ACC112 (cell line): ENCODE measurements at regions not wholly inside any gene's neighbourhood (a gene's known extent, or its start where the extent isn't known, plus 50 kb on each side); places are given as distances from the start of the nearest gene placed in this dataset.

Experiments
- H2AFZ ChIP-seq: fragments of 200-600 bp; sonication (generic); one replicate; pipeline ENCODE4 v1.6.0; 2017; ENCODE audit warnings: antibody characterized with exemption, low read length; ENCODE audit not compliant: unreplicated experiment
- H3K27ac ChIP-seq: fragments of 200-600 bp; sonication (generic); 2 replicates; pipeline ENCODE4 v1.5.1; 2014; ENCODE audit warnings: low read depth, mild to moderate bottlenecking, antibody characterized with exemption, low read length, moderate library complexity
- H3K27me3 ChIP-seq: fragments of 200-600 bp; sonication (generic); 2 replicates; pipeline ENCODE4 v1.6.1; 2014; ENCODE audit warnings: mild to moderate bottlenecking, antibody characterized with exemption, low read length, moderate library complexity, mixed read lengths; ENCODE audit not compliant: insufficient read depth
- H3K36me3 ChIP-seq: fragments of 200-600 bp; sonication (generic); 2 replicates; pipeline ENCODE4 v1.6.1; 2016; ENCODE audit warnings: mild to moderate bottlenecking, antibody characterized with exemption, low read length, moderate library complexity, mixed read lengths; ENCODE audit not compliant: insufficient read depth
- H3K4me1 ChIP-seq: fragments of 200-600 bp; sonication (generic); one replicate; pipeline ENCODE4 v1.6.1; 2016; ENCODE audit warnings: low read length, mixed read lengths; ENCODE audit not compliant: insufficient read depth, unreplicated experiment, control insufficient read depth
- H3K4me3 ChIP-seq: fragments of 200-600 bp; sonication (generic); 2 replicates; pipeline ENCODE4 v1.5.1; 2014; ENCODE audit warnings: mild to moderate bottlenecking, low read depth, low read length
- H3K79me2 ChIP-seq: fragments of 200-600 bp; sonication (generic); one replicate; pipeline ENCODE4 v1.6.0; 2016; ENCODE audit warnings: low read length; ENCODE audit not compliant: control insufficient read depth, unreplicated experiment, insufficient read depth

DNA sequence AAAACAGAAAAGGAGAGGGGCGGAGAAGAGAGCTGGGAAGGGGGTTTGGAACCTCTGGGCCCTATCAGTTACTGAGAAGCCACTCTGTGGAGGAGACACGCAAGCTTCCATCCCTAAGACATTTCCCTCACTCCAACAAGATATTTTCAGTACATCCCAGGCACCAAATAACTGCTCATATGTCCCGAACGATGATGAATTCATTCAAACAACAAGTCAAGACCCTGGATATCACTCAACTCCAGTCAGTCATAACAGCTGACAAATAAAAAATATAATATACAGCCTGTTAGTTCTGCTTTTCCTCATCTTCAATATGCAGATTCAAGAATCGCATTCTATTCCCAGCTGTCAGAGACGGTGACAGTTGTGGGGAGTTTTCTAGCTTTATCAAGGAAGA is 104.0 kb upstream of the ZFHX3 start:
- Histone ChIP-seq H3K4me1 (no peaks in the 10 kb centered on the region), H3K79me2 (no peaks in the 10 kb centered on the region), H3K27me3 (no peaks in the 10 kb centered on the region), H3K4me3 (no peak overlapping the region), H3K27ac (no peak overlapping the region), H3K36me3 (no peaks in the 10 kb centered on the region), H2AFZ (no peak overlapping the region)

GRCh38 chr16:73151225-73151624 is 103.3 kb upstream of the ZFHX3 start:
- Histone ChIP-seq H3K4me1 (no peaks in the 10 kb centered on the region), H2AFZ (no peak overlapping the region), H3K27ac (no peak overlapping the region), H3K27me3 (no peaks in the 10 kb centered on the region), H3K79me2 (no peaks in the 10 kb centered on the region), H3K36me3 (no peaks in the 10 kb centered on the region), H3K4me3 (no peak overlapping the region)

DNA sequence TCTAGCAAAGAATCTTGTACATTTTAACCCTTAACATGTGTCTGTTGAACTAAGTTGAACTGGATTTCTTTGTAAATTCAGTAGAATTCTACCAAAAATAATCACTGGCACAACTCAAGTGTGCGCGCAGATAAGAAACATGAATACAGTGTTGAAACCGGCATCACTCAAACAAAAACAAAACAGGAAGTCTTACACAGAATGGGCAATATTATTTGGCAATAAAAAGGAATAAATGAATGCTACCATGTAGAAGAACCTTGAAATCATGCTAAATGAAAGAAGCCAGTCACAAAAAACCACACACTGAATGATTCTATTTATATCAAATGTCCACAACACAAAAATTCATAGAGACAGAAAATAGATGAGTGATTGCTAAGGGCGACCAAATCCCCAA is 102.9 kb upstream of the ZFHX3 start:
- Histone ChIP-seq H2AFZ (no peak overlapping the region), H3K27ac (no peak overlapping the region), H3K4me1 (no peaks in the 10 kb centered on the region), H3K4me3 (no peak overlapping the region), H3K79me2 (no peaks in the 10 kb centered on the region), H3K27me3 (no peaks in the 10 kb centered on the region), H3K36me3 (no peaks in the 10 kb centered on the region)

DNA sequence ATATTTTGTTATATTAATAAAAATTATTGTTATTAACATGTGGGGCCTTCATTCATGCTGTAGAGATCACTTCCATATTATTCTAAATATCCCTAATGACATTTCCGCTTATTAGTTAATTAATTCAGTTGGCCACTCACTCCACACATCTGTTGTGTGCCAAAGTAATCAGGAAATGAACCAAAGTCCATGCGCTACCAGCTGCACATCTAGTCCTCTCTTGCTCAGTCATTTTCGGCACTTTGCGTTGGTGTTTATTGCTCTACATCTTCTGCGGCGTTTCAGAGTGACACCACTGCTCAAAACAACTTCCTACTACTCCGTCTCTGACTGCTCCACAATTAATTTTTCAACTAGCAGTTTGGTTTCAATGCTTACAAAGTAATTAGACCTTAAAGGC is 101.4 kb upstream of the ZFHX3 start:
- no peak overlapping the region for H2AFZ ChIP-seq
- no peaks in the 10 kb centered on the region for H3K27me3 ChIP-seq
- H3K27ac ChIP-seq = no peak overlapping the region
- no peaks in the 10 kb centered on the region for H3K79me2 ChIP-seq
- H3K4me3 ChIP-seq = no peak overlapping the region
- H3K36me3 ChIP-seq = no peaks in the 10 kb centered on the region
- peaks cover 6% of the 10 kb centered on the region for H3K4me1 ChIP-seq

DNA sequence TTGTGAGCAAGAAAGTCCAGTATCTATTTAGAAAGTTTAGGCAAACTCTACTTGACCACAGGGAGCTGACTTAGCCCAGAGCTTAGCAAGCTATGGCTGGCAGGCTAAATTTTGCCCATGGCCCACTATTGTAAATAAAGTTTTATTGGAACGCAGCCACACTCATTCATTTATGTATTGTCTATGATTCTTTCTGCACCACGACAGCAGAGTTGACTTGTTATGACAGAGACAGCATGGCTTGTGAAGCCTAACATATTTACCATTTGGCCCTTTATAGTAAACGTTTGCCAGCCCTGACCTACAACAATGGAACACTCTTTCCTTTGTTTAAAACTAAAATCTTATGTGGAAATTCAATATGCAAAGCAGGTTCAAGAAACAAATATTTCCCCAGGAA is 100.0 kb upstream of the ZFHX3 start:
- no peaks in the 10 kb centered on the region for H3K79me2 ChIP-seq
- no peak overlapping the region for H3K27ac ChIP-seq
- H2AFZ ChIP-seq = no peak overlapping the region
- H3K4me1 ChIP-seq = peaks cover 11% of the 10 kb centered on the region
- no peaks in the 10 kb centered on the region for H3K27me3 ChIP-seq
- H3K36me3 ChIP-seq = no peaks in the 10 kb centered on the region
- H3K4me3 ChIP-seq = no peak overlapping the region

DNA sequence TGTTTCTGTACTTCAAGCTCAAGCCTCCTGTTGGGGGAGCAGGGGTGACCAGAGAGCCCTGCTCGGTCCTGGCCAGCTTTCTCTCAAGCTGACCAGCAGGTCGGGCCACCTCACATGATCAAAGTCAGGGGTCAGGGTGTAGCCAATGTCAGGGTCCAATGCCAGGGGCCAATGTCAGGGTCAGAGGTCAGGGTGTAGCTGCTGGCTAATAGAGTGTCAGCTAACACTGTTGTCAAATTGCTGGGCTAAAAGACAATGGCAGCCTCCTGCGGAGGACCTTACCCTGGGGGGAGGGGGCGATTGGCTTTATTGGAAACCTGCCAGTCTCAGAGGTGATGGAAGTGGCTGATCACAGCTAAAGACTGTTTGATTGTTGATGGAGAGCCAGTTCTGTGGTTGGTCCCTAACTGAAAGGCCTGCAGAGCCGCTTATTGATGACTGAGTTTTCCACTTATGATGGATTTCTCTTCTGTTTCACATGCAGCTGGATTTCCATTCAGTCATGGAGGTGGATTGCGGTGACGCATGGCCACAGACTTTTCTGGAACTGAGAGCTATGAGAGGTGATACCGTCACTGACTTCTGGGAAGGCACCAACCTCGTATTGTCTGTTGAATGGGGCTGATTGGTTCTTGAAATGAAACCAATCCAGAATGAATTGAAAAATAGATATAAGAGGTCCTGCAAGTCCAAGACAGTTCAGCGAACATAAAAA is 97.4 kb upstream of the ZFHX3 start:
- Histone ChIP-seq H3K36me3 (no peaks in the 10 kb centered on the region), H3K79me2 (no peaks in the 10 kb centered on the region), H3K27me3 (no peaks in the 10 kb centered on the region), H3K27ac (no peak overlapping the region), H3K4me3 (no peak overlapping the region), H3K4me1 (peaks cover 12% of the 10 kb centered on the region), H2AFZ (no peak overlapping the region)

DNA sequence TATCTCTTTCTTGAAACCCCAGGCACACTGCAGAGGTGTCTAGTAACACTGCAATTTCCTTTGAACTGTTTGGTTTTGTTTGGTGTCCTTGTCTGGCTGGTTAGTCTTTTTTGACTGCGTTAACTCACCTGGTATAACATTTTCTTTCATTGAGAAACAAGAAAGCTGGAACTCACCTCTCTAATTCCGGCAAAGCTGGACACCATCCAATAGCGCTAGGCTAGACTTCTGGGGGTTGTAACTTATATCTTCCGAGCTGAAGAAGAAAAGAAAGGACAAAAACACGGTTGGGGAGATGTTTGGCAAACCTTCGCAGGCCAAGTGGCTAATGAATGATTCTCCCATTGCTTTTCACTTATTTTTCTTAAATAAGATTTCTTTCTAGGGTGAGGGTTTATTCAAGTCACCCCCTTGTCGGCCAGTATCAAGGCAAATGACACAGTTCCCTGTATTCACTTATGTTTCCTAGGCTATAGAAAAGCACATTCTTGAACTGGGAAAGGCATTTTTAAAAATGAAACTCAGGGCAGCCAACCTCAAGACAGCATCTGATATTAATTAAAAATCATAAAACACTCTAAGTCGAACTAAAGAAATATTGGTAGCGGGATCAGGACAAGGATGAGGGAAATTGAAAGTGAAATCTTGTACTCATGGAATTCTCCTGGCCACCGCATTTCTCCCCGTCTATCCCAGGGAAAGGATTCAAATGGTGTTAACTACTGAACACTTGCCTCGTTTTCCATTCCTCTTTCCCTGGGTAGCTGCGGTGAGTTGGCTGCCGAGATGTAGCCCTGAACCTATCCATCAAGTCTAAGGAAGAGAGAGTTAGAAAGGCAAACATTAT is 95.9 kb upstream of the ZFHX3 start:
- H3K27me3 ChIP-seq = no peaks in the 10 kb centered on the region
- peak overlapping the region; percentile 42 for H3K27ac ChIP-seq
- peaks cover 12% of the 10 kb centered on the region for H3K4me1 ChIP-seq
- peak overlapping the region; percentile 77 for H3K4me3 ChIP-seq
- no peaks in the 10 kb centered on the region for H3K79me2 ChIP-seq
- H3K36me3 ChIP-seq = no peaks in the 10 kb centered on the region
- H2AFZ ChIP-seq = peak overlapping the region; percentile 78

- peaks cover 12% of the 10 kb centered on the region for H3K4me1 ChIP-seq
- peaks cover 3% of the 10 kb centered on the region; the same call in 1 of the 2 replicates for H3K27me3 ChIP-seq
- H3K79me2 ChIP-seq = no peaks in the 10 kb centered on the region
- H2AFZ ChIP-seq = peak overlapping the region; percentile 78
- H3K4me3 ChIP-seq = peak overlapping the region; percentile 77; the same call in 1 of the 2 replicates
- no peak overlapping the region for H3K27ac ChIP-seq
- H3K36me3 ChIP-seq = no peaks in the 10 kb centered on the region
Measured at GRCh38 chr16:73143002-73143401, 95.1 kb upstream of the ZFHX3 start.

DNA sequence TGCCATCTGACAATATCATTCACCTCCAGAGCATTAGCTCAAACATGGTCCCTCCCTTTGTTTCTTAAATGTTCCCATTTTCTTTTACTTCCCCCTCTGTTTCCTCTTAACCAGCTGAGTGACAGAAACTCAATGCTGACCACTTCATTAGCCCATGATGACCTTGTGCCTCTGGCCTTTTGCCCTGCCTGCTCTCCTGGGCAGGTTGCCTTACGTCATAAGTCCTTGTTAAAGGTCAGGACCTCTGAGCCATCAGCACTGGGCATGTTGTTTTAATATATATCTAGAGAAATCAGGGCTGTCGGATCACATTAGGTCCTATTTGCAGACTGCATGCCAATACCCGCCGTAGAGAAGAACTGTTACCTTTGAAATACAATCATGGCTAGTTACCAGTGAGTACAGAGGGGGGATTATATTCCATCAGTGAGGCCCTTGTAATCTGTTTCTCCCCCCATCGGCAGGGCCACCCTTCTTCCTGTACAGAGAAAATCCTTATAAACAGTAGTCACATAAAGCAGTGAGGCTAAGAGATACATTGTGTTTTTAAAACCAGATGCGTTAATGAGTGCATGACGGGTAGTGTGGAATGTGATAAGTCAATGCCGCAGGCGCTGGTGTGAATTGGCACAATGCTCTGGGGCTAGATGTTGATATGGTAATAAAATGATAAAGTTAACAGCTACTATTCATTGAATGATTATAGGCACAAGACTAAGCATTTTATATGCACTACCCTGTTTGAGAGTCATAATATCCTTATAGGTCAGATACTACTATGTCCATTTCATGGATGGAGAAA is 94.3 kb upstream of the ZFHX3 start:
- H2AFZ ChIP-seq = no peak overlapping the region
- no peak overlapping the region for H3K4me3 ChIP-seq
- H3K27ac ChIP-seq = no peak overlapping the region
- H3K79me2 ChIP-seq = no peaks in the 10 kb centered on the region
- H3K36me3 ChIP-seq = no peaks in the 10 kb centered on the region
- peaks cover 6% of the 10 kb centered on the region; the same call in 1 of the 2 replicates for H3K27me3 ChIP-seq
- H3K4me1 ChIP-seq = peaks cover 12% of the 10 kb centered on the region

GRCh38 chr16:73140929-73141328 is 93.0 kb upstream of the ZFHX3 start:
- H3K27me3 ChIP-seq = peaks cover 9% of the 10 kb centered on the region; the same call in 1 of the 2 replicates
- no peaks in the 10 kb centered on the region for H3K79me2 ChIP-seq
- no peak overlapping the region for H3K27ac ChIP-seq
- peaks cover 12% of the 10 kb centered on the region for H3K4me1 ChIP-seq
- no peak overlapping the region for H2AFZ ChIP-seq
- H3K36me3 ChIP-seq = no peaks in the 10 kb centered on the region
- H3K4me3 ChIP-seq = no peak overlapping the region
